Smooth muscle cell (in vitro differentiated cells): ENCODE measurements at regions not wholly inside any gene's neighbourhood (a gene's known extent, or its start where the extent isn't known, plus 50 kb on each side); places are given as distances from the start of the nearest gene placed in this dataset.

Experiments used
- DNase-seq: peaks from one replicate; lab custom pipeline; 2025; ENCODE audit not compliant: unreplicated experiment; lab: John Stamatoyannopoulos, UW
- H2AFZ ChIP-seq: fragments of 200-600 bp; sonication (generic); 2 replicates; pipeline ENCODE4 v1.6.0; 2016; ENCODE audit warnings: antibody characterized with exemption, low read depth, mild to moderate bottlenecking
- H3F3A ChIP-seq: fragments of 200-600 bp; sonication (generic); 2 replicates; pipeline ENCODE4 v1.6.0; 2017; ENCODE audit warnings: antibody characterized with exemption, low read depth
- H3K27ac ChIP-seq: fragments of 200-600 bp; sonication (generic); 2 replicates; pipeline ENCODE4 v1.5.1; 2016; ENCODE audit warnings: low read depth, mild to moderate bottlenecking
- H3K27me3 ChIP-seq: fragments of 200-600 bp; sonication (generic); 2 replicates; pipeline ENCODE4 v1.6.1; 2016; ENCODE audit warnings: low read depth, mild to moderate bottlenecking
- H3K36me3 ChIP-seq: fragments of 200-600 bp; sonication (generic); 2 replicates; pipeline ENCODE4 v1.5.1; 2016; ENCODE audit warnings: low read depth
- H3K4me1 ChIP-seq: fragments of 200-600 bp; sonication (generic); 2 replicates; pipeline ENCODE4 v1.5.1; 2016; ENCODE audit warnings: low read depth
- H3K4me2 ChIP-seq: fragments of 200-600 bp; sonication (generic); 2 replicates; pipeline ENCODE4 v1.6.0; 2016; ENCODE audit warnings: mild to moderate bottlenecking
- H3K4me3 ChIP-seq: fragments of 200-600 bp; sonication (generic); 2 replicates; pipeline ENCODE4 v1.5.1; 2016; ENCODE audit warnings: mild to moderate bottlenecking
- H3K79me2 ChIP-seq: fragments of 200-600 bp; sonication (generic); 2 replicates; pipeline ENCODE4 v1.6.0; 2016; ENCODE audit warnings: low read depth, mild to moderate bottlenecking
- H3K9ac ChIP-seq: fragments of 200-600 bp; sonication (generic); 2 replicates; pipeline ENCODE4 v1.6.0; 2016; ENCODE audit warnings: low read depth
- H3K9me3 ChIP-seq: fragments of 200-600 bp; sonication (generic); replicated peaks from 2 replicates; pipeline ENCODE4 v1.5.1; 2016; ENCODE audit warnings: low read depth
- H4K20me1 ChIP-seq: fragments of 200-600 bp; sonication (generic); 2 replicates; pipeline ENCODE4 v1.6.0; 2016; ENCODE audit warnings: low read depth
- CTCF ChIP-seq: fragments of 200-600 bp; sonication (generic); IDR thresholded peaks from 2 replicates; pipeline ENCODE4 v1.5.1; 2017; ENCODE audit warnings: borderline replicate concordance, mild to moderate bottlenecking, antibody characterized with exemption; ENCODE audit not compliant: insufficient read depth, poor library complexity, severe bottlenecking
- WGBS: methylation state at CpG from one replicate; pipeline ENCODE4 v1.1.7; 2016; ENCODE audit warnings: low lambda C conversion rate; 5-methylcytosine and 5-hydroxymethylcytosine counted together

GRCh38 chr13:85709072-85709471, 90.1 kb downstream of the SLITRK6 start:
- TF ChIP-seq CTCF: no peak
- WGBS: 88% methylated on average over 2 of the region's 2 CpGs

GRCh38 chr13:85700906-85701305, 98.3 kb downstream of the SLITRK6 start:
- H2AFZ ChIP-seq: no peak overlapping the region
- H3K4me1 ChIP-seq: no peaks in the 10 kb centered on the region
- no peak for DNase-seq
- H3K27ac ChIP-seq: no peak overlapping the region
- WGBS: 90% methylated on average over 4 of the region's 4 CpGs
- H3K9ac ChIP-seq: no peak overlapping the region
- H3K4me3 ChIP-seq: no peak overlapping the region
- TF ChIP-seq CTCF: no peak
- no peaks in the 10 kb centered on the region for H4K20me1 ChIP-seq
- H3F3A ChIP-seq: no peaks in the 10 kb centered on the region
- no peaks in the 10 kb centered on the region for H3K79me2 ChIP-seq
- no peaks in the 10 kb centered on the region for H3K36me3 ChIP-seq
- H3K4me2 ChIP-seq: no peak overlapping the region
- H3K27me3 ChIP-seq: no peaks in the 10 kb centered on the region
- H3K9me3 ChIP-seq: no peaks in the 10 kb centered on the region

More at GRCh38 chr13:85709072-85709471, 90.1 kb downstream of the SLITRK6 start:
- Histone ChIP-seq H3K9me3 (no peaks in the 10 kb centered on the region), H3K4me1 (no peaks in the 10 kb centered on the region), H3K27ac (no peak overlapping the region), H3K79me2 (no peaks in the 10 kb centered on the region), H3K4me2 (no peak overlapping the region), H2AFZ (no peak overlapping the region), H3K4me3 (no peak overlapping the region), H3K27me3 (no peaks in the 10 kb centered on the region), H4K20me1 (no peaks in the 10 kb centered on the region), H3K9ac (no peak overlapping the region), H3K36me3 (no peaks in the 10 kb centered on the region), H3F3A (no peaks in the 10 kb centered on the region)
- DNase-seq: no peak

- no peaks in the 10 kb centered on the region for H4K20me1 ChIP-seq
- no peak overlapping the region for H2AFZ ChIP-seq
- peaks cover 4% of the 10 kb centered on the region for H3F3A ChIP-seq
- no peaks in the 10 kb centered on the region for H3K36me3 ChIP-seq
- H3K27me3 ChIP-seq: no peaks in the 10 kb centered on the region
- DNase-seq: no peak
- H3K4me1 ChIP-seq: no peaks in the 10 kb centered on the region
- no peaks in the 10 kb centered on the region for H3K9me3 ChIP-seq
- no peak for TF ChIP-seq CTCF
- 67% methylated on average over 4 of the region's 4 CpGs for WGBS
- no peaks in the 10 kb centered on the region for H3K79me2 ChIP-seq
- H3K4me3 ChIP-seq: no peak overlapping the region
- no peak overlapping the region for H3K9ac ChIP-seq
- H3K4me2 ChIP-seq: no peak overlapping the region
- no peak overlapping the region for H3K27ac ChIP-seq
These were observed 101.0 kb downstream of the SLITRK6 start for GRCh38 chr13:85698256-85698655.

- Histone ChIP-seq H3K4me2 (peak overlapping the region; percentile 34), H3K36me3 (no peaks in the 10 kb centered on the region), H3K4me1 (no peaks in the 10 kb centered on the region), H3K27me3 (no peaks in the 10 kb centered on the region), H3K9ac (no peak overlapping the region), H3K79me2 (no peaks in the 10 kb centered on the region), H3K27ac (peak overlapping the region; percentile 45), H3K9me3 (no peaks in the 10 kb centered on the region), H2AFZ (peak overlapping the region; percentile 44), H3K4me3 (no peak overlapping the region), H4K20me1 (no peaks in the 10 kb centered on the region), H3F3A (peaks cover 4% of the 10 kb centered on the region)
- 66% methylated on average over 4 of the region's 4 CpGs for WGBS
- no peak for DNase-seq
- no peak for TF ChIP-seq CTCF
These were observed 104.2 kb downstream of the SLITRK6 start for GRCh38 chr13:85694992-85695391.
